Endothelial cell of umbilical vein (primary cell): ENCODE measurements at regions not wholly inside any gene's neighbourhood (a gene's known extent, or its start where the extent isn't known, plus 50 kb on each side); places are given as distances from the start of the nearest gene placed in this dataset.

Experiments used
- BruUV-seq: library from RNA; stranded (reverse); fragments of 400-500 nt; replicated peaks from 2 replicates; lab custom pipeline; 2021; lab: Mats Ljungman, UMichigan
- CTCF ChIA-PET: fragments of 300-600, 350-600 bp; sonication (Branson Sonifier 250); formaldehyde crosslinking; loops from one replicate; lab custom pipeline; 2021; ENCODE audit warnings: antibody characterized with exemption, inconsistent platforms; lab: Charles Lee
- POLR2A ChIA-PET: fragments of 300-600, 350-600 bp; sonication (Branson Sonifier 250); formaldehyde crosslinking; loops from one replicate; lab custom pipeline; 2021; ENCODE audit warnings: antibody characterized with exemption, inconsistent platforms; lab: Charles Lee
- DNase-seq: peaks from one replicate; pipeline ENCODE4 v3.0.0-alpha.2; 2011; ENCODE audit warnings: low read depth, low spot score
- FAIRE-seq: peaks from 2 replicates; lab custom pipeline; 2011; peaks lifted over from hg19 to GRCh38; lab: Jason Lieb, UNC
- H2AFZ ChIP-seq: 2 replicates; pipeline ENCODE4 v1.6.0; 2012; ENCODE audit warnings: low read depth, low read length, control low read depth, inconsistent platforms
- H3K27ac ChIP-seq: 2 replicates; pipeline ENCODE4 v1.5.1; 2011; ENCODE audit warnings: low read depth, mild to moderate bottlenecking, control low read depth, low read length, moderate library complexity; ENCODE audit not compliant: insufficient read depth
- H3K27me3 ChIP-seq, 2 experiments: 2 replicates each; pipeline versions ENCODE4 v1.6.0 to v1.6.1; 2011; ENCODE audit warnings: low read length in 2 of 2, mixed read lengths in 1 of 2; ENCODE audit not compliant: control insufficient read depth in 2 of 2, insufficient read depth in 2 of 2
- H3K36me3 ChIP-seq, 2 experiments: 2 replicates in 1 of 2; 3 replicates in 1 of 2; pipeline ENCODE4 v1.5.1; 2011; ENCODE audit warnings: low read length in 2 of 2, mild to moderate bottlenecking in 1 of 2, moderate library complexity in 1 of 2; ENCODE audit not compliant: control insufficient read depth in 2 of 2, insufficient read depth in 2 of 2; ENCODE audit errors: extremely low read depth in 1 of 2
- H3K4me1 ChIP-seq: 3 replicates; pipeline ENCODE4 v1.5.1; 2011; ENCODE audit warnings: mild to moderate bottlenecking, low read length; ENCODE audit not compliant: control insufficient read depth, insufficient read depth; ENCODE audit errors: extremely low read depth
- H3K4me2 ChIP-seq: 2 replicates; pipeline ENCODE4 v1.6.1; 2011; ENCODE audit warnings: low read length, control low read depth, mixed read lengths; ENCODE audit not compliant: insufficient read depth
- H3K4me3 ChIP-seq, 3 experiments: fragments of 200-600 bp in 1 of 3; sonication (generic), shearing (Covaris generic) in 1 of 3; replicated peaks in 1 of 3; 2 replicates each; pipeline ENCODE4 v1.5.1; 2011 to 2016; ENCODE audit warnings: control low read depth in 3 of 3, low read length in 3 of 3, mild to moderate bottlenecking in 2 of 3, inconsistent platforms in 1 of 3, low read depth in 1 of 3, moderate library complexity in 1 of 3; ENCODE audit not compliant: insufficient read depth in 1 of 3
- H3K79me2 ChIP-seq: 2 replicates; pipeline ENCODE4 v1.6.0; 2012; ENCODE audit warnings: low read length, inconsistent platforms; ENCODE audit not compliant: control insufficient read depth, insufficient read depth
- H3K9ac ChIP-seq: replicated peaks from 2 replicates; pipeline ENCODE3; 2011; ENCODE audit warnings: low read length, control low read depth; ENCODE audit not compliant: insufficient read depth; ENCODE audit errors: extremely low read depth
- H3K9me1 ChIP-seq: replicated peaks from 3 replicates; pipeline ENCODE4 v1.6.0; 2011; ENCODE audit warnings: mild to moderate bottlenecking, low read length; ENCODE audit not compliant: control insufficient read depth, insufficient read depth; ENCODE audit errors: extremely low read depth
- H3K9me3 ChIP-seq: replicated peaks from 2 replicates; pipeline ENCODE4 v1.5.1; 2012; ENCODE audit warnings: low read length, inconsistent platforms; ENCODE audit not compliant: control insufficient read depth, insufficient read depth
- H4K20me1 ChIP-seq: replicated peaks from 2 replicates; pipeline ENCODE3; 2011; ENCODE audit warnings: mild to moderate bottlenecking, low read length; ENCODE audit not compliant: control insufficient read depth, insufficient read depth; ENCODE audit errors: extremely low read depth
- EZH2 ChIP-seq: IDR thresholded peaks from 2 replicates; pipeline ENCODE4 v1.6.1; 2012; ENCODE audit warnings: borderline replicate concordance, low read depth, mild to moderate bottlenecking, moderate library complexity, low read length, inconsistent platforms; ENCODE audit not compliant: severe bottlenecking
- FOS ChIP-seq: IDR thresholded peaks from 2 replicates; pipeline ENCODE4 v1.6.1; 2011; ENCODE audit warnings: mild to moderate bottlenecking, low read length, moderate library complexity, borderline replicate concordance; ENCODE audit not compliant: insufficient read depth
- GATA2 ChIP-seq: IDR thresholded peaks from 2 replicates; pipeline ENCODE4 v1.7.0; 2011; ENCODE audit warnings: low read depth, mild to moderate bottlenecking, moderate library complexity, mixed read lengths, low read length; ENCODE audit not compliant: insufficient read length, insufficient read depth
- JUN ChIP-seq: IDR thresholded peaks from 2 replicates; pipeline ENCODE4 v1.6.1; 2011; ENCODE audit warnings: borderline replicate concordance, low read depth; ENCODE audit not compliant: insufficient read length, insufficient read depth
- MYC ChIP-seq: IDR thresholded peaks from one replicate; pipeline ENCODE4 v1.6.1; 2011; ENCODE audit warnings: mild to moderate bottlenecking, low read depth, low read length
- POLR2A ChIP-seq: IDR thresholded peaks from 2 replicates; pipeline ENCODE4 v1.6.1; 2012; ENCODE audit warnings: low read depth, mild to moderate bottlenecking, control low read depth, low read length
- POLR2AphosphoS5 ChIP-seq: IDR thresholded peaks from 2 replicates; pipeline ENCODE4 v1.6.1; 2012; ENCODE audit warnings: low read depth, mild to moderate bottlenecking, control low read depth, low read length, moderate library complexity; ENCODE audit not compliant: insufficient read depth
- dilution Hi-C: fragments of 300-500 bp; cut with MboI; formaldehyde crosslinking; loops from one replicate; pipeline ENCODE4 v1.15.0; 2019; ENCODE audit warnings: low sequenced_read_pairs; ENCODE audit not compliant: extremely low pct_ligation_motif_present
- intact Hi-C: fragments of 100-400 bp; cut with micrococcal nuclease; formaldehyde crosslinking; loops from one replicate; pipeline ENCODE4 v1.10.0; 2022
- TF ChIP-seq, protein P1 (sequence below): IDR thresholded peaks from 2 replicates; pipeline ENCODE4 v1.6.1; 2011; ENCODE audit not compliant: insufficient read depth, insufficient read length
- TF ChIP-seq, protein P2 (sequence below), 2 donors: IDR thresholded peaks; 1 replicate in 1 of 2; 2 replicates in 1 of 2; pipeline ENCODE4 v1.5.1; 2011; ENCODE audit warnings: low read length in 2 of 2, mild to moderate bottlenecking in 2 of 2, moderate library complexity in 2 of 2, control low read depth in 1 of 2, inconsistent platforms in 1 of 2, low read depth in 1 of 2; ENCODE audit not compliant: insufficient read depth in 1 of 2; ENCODE audit errors: extremely low read depth in 1 of 2

DNA sequence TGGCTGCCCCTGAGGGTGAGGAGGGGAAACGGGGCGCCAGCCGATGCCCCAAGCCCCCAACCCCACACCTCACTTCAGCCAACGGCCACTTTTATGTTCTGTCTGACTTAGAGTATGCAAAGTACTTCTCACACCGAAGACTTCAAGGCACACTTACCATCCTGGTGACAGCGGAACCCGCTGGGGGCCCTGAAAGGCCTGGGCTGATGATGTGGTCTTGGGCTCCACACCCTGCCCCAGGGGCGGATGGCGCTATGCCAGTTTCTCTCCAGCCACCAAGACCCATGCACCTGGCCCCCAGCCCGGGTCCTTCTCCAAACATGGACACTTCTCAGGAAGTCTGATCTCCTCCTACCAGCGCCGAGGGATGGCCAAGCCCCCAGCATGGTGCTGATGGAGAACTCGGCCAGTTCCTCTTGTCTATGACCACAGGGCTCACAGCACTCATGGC, 175.4 kb downstream of the CTTN start:
- no peaks in the 10 kb centered on the region for H3K36me3 ChIP-seq
- no peaks in the 10 kb centered on the region for H3K9me1 ChIP-seq
- FAIRE-seq: no peak
- H3K9ac ChIP-seq: no peak overlapping the region
- dilution Hi-C loops: no loop called here
- no peaks in the 10 kb centered on the region for H4K20me1 ChIP-seq
- H3K4me2 ChIP-seq: no peak overlapping the region
- POLR2A ChIA-PET: no interaction called here
- no peaks in the 10 kb centered on the region for H3K27me3 ChIP-seq
- DNase-seq: no peak
- no peaks in the 10 kb centered on the region for H3K9me3 ChIP-seq
- no peaks in the 10 kb centered on the region for H3K4me1 ChIP-seq
- no peaks in the 10 kb centered on the region for H3K79me2 ChIP-seq
- no peak overlapping the region for H2AFZ ChIP-seq
- CTCF ChIA-PET: no interaction called here
- TF ChIP-seq EZH2 (no peak), FOS (no peak)
- TF ChIP-seq, protein P1, sequence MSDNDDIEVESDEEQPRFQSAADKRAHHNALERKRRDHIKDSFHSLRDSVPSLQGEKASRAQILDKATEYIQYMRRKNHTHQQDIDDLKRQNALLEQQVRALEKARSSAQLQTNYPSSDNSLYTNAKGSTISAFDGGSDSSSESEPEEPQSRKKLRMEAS: no peak
- H3K4me3 ChIP-seq: no peak overlapping the region
- no peak overlapping the region for H3K27ac ChIP-seq
- BruUV-seq: no TSS peak
- intact Hi-C loops: no loop called here

DNA sequence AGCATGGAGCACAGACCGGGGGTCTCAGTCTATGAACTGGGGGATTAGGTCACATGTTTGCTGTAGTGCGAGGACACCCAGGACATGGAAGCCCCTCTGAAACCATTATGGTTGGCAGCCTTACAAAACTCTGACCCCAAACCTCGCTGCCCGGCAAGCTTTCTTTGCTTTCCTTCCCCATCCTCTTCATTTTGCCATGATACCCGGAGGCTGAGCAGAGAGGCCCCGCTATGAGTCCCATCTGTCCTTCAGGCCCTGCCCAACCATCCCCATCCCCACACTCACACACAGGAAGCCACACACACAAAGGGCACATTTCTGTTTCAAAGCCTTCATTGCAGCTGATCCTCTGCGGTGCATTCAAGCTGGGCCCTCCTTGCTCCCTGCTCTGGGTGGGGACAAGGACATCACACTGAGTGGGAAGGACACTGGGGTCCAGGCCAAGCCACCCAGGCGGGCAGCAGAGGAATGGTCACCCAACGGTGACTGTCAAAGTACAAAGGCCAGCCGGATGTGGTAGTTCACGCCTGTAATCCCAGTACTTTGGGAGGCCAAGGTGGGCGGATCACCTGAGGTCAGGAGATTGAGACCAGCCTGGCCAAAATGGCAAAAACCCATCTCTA, 176.5 kb downstream of the CTTN start:
- TF ChIP-seq EZH2 (no peak), FOS (no peak), POLR2AphosphoS5 (no peak), POLR2A (no peak), JUN (no peak), GATA2 (no peak), MYC (no peak)
- TF ChIP-seq, protein P1: no peak
- TF ChIP-seq, protein P2, sequence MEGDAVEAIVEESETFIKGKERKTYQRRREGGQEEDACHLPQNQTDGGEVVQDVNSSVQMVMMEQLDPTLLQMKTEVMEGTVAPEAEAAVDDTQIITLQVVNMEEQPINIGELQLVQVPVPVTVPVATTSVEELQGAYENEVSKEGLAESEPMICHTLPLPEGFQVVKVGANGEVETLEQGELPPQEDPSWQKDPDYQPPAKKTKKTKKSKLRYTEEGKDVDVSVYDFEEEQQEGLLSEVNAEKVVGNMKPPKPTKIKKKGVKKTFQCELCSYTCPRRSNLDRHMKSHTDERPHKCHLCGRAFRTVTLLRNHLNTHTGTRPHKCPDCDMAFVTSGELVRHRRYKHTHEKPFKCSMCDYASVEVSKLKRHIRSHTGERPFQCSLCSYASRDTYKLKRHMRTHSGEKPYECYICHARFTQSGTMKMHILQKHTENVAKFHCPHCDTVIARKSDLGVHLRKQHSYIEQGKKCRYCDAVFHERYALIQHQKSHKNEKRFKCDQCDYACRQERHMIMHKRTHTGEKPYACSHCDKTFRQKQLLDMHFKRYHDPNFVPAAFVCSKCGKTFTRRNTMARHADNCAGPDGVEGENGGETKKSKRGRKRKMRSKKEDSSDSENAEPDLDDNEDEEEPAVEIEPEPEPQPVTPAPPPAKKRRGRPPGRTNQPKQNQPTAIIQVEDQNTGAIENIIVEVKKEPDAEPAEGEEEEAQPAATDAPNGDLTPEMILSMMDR (IDR thresholded peaks at IDR 0.05; ENCODE audit: extremely low read depth in 1 of 2, insufficient read depth in 1 of 2, low read depth in 1 of 2, low read length in 2 of 2): no peak
- no peak for FAIRE-seq
- Histone ChIP-seq H3K4me1 (no peaks in the 10 kb centered on the region), H3K9ac (no peak overlapping the region), H3K27me3 (no peaks in the 10 kb centered on the region), H3K4me2 (no peak overlapping the region), H4K20me1 (no peaks in the 10 kb centered on the region), H3K36me3 (no peaks in the 10 kb centered on the region), H3K27ac (no peak overlapping the region), H3K79me2 (no peaks in the 10 kb centered on the region), H3K4me3 (no peak overlapping the region), H3K9me3 (no peaks in the 10 kb centered on the region), H2AFZ (no peak overlapping the region), H3K9me1 (no peaks in the 10 kb centered on the region)
- dilution Hi-C loops (no loop called here), intact Hi-C loops (no loop called here)
- BruUV-seq: no TSS peak
- CTCF ChIA-PET: no interaction called here
- POLR2A ChIA-PET: no interaction called here
- no peak for DNase-seq
